Testis (tissue), 2 donors: ENCODE measurements at regions not wholly inside any gene's neighbourhood (a gene's known extent, or its start where the extent isn't known, plus 50 kb on each side); places are given as distances from the start of the nearest gene placed in this dataset.

Source experiments
- CTCF ChIP-seq, 3 experiments: fragments of 450-650 bp in 2 of 3; fragments of 200-600 bp in 1 of 3; sonication (generic) in 1 of 3; IDR thresholded peaks; one replicate each; pipeline ENCODE4 v1.5.1; 2016 to 2019; ENCODE audit warnings: antibody characterized with exemption in 3 of 3, mild to moderate bottlenecking in 2 of 3, moderate library complexity in 1 of 3
- POLR2A ChIP-seq: fragments of 450-650 bp; IDR thresholded peaks from one replicate; pipeline ENCODE4 v1.6.1; 2017; ENCODE audit warnings: antibody characterized with exemption, mild to moderate bottlenecking, moderate library complexity

- TF ChIP-seq CTCF (IDR thresholded peaks at IDR 0.05): no peak
- no peak for TF ChIP-seq POLR2A
Measured at GRCh38 chr3:150248116-150248887, 159.8 kb upstream of the TSC22D2 start.
